GM12891 (cell line): ENCODE measurements at regions not wholly inside any gene's neighbourhood (a gene's known extent, or its start where the extent isn't known, plus 50 kb on each side); places are given as distances from the start of the nearest gene placed in this dataset.

Experiments used
- DNase-seq: peaks from one replicate; pipeline ENCODE4 v3.0.0; 2011; ENCODE audit warnings: low spot score; ENCODE audit not compliant: insufficient read length
- FAIRE-seq: peaks from 2 replicates; lab custom pipeline; 2011; peaks lifted over from hg19 to GRCh38; lab: Jason Lieb, UNC
- PAX5 ChIP-seq: IDR thresholded peaks from 2 replicates; pipeline ENCODE4 v1.6.1; 2011; ENCODE audit warnings: low read length, moderate library complexity, mild to moderate bottlenecking; ENCODE audit not compliant: insufficient read depth, severe bottlenecking
- POLR2A ChIP-seq: IDR thresholded peaks from 2 replicates; pipeline ENCODE4 v1.6.1; 2011; ENCODE audit warnings: low read depth, low read length, control low read depth
- POLR2AphosphoS5 ChIP-seq: IDR thresholded peaks from 2 replicates; pipeline ENCODE4 v1.6.1; 2011; ENCODE audit warnings: low read depth, low read length, control low read depth
- POU2F2 ChIP-seq: IDR thresholded peaks from 2 replicates; pipeline ENCODE4 v1.6.1; 2011; ENCODE audit warnings: low read depth, mild to moderate bottlenecking, control low read depth, low read length, moderate library complexity
- SPI1 ChIP-seq: IDR thresholded peaks from 2 replicates; pipeline ENCODE4 v1.6.1; 2011; ENCODE audit warnings: low read depth, low read length, control low read depth
- TAF1 ChIP-seq: IDR thresholded peaks from 2 replicates; pipeline ENCODE4 v1.6.1; 2011; ENCODE audit warnings: low read depth, low read length, control low read depth

DNA sequence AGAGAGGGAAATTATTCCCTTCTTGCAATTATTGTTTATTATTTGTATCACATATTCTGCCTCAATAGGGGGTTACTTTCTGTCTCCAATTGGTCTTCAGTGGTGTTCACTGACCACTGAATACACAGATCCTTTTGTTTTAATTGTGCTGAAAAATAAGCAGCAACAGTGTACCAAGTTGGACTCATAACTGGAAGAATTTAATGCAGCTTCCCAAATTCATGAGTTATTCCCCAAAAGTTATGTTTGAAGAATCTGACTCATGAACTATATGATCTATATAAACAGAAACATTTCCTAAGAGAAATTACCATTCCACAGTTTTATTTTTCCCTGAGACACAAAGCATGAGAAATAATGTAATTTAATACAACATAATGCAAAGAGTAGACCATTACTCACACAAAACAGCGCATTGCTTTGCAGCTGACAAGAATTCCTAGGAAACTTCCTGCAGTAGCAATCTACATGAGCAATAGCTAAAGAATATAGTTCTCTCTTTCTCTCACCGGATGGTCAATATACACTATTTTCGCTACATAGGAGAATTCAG, 479.2 kb downstream of the HTR7 start:
- TF ChIP-seq POLR2A (no peak), POU2F2 (no peak), TAF1 (no peak), POLR2AphosphoS5 (no peak), PAX5 (no peak), SPI1 (no peak)
- DNase-seq (no peak), FAIRE-seq (no peak)

DNA sequence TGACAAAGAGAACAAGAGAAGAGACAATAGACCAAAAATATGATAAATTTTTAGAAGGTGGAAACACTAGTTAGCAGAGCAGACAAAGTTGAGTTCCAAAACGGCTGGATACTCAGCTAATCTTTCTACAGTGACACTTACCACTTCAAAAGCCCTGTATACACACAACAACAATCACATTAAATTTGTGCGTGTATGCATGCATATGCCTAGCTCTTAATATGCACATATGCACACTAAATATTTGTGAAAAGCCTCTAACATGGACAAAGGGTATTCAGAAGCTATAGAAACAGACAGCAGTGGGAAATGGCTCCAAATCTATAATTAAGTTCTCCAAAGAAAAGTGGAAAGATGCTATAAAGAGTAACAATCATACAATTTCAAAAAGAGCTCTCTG, 476.4 kb downstream of the HTR7 start:
- FAIRE-seq (no peak), DNase-seq (no peak)
- TF ChIP-seq POU2F2 (no peak), POLR2A (no peak), PAX5 (no peak), TAF1 (no peak), POLR2AphosphoS5 (no peak), SPI1 (no peak)

DNA sequence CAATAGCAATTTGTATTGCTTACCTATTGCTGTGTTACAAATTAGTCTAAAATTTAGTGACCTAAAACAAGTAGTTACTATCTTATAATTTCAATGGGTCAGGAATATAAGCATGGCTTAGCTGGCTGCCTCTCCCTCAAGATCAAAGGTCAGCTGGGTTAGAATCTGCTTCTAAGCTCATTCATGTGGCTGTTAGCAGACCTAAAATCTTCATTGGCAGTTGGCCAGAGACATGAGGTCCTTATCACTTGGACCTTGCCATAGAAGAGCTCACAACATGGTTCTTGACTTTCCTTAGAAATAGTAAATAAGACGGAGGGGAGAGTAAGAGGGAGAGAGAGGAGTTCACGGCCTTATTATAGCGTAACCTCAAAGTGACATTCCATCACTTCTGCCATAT, 468.0 kb downstream of the HTR7 start:
- TF ChIP-seq TAF1 (no peak), POLR2A (no peak), POU2F2 (no peak), SPI1 (no peak), POLR2AphosphoS5 (no peak), PAX5 (no peak)
- FAIRE-seq (no peak), DNase-seq (no peak)

DNA sequence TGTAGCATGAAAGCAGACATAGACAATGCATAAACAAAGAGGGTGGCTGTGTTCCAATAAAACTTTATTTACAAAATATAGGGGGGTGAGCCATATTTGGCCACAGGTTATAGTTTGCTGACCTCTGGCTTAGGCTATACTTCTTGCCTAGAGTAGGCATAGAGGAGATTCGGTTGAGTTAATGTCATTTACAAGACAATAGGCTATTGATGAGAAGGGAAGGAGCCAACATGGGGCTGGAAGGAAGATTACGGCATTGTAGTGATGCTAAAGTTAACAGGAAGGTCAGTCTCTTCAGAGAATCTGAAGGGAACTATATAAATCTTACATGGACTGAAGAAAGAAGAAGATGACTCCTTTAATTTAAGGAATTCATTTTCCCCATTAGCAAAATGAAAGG, 463.5 kb downstream of the HTR7 start:
- DNase-seq (no peak), FAIRE-seq (no peak)
- TF ChIP-seq POLR2AphosphoS5 (no peak), POLR2A (no peak), SPI1 (no peak), POU2F2 (no peak), TAF1 (no peak), PAX5 (no peak)

DNA sequence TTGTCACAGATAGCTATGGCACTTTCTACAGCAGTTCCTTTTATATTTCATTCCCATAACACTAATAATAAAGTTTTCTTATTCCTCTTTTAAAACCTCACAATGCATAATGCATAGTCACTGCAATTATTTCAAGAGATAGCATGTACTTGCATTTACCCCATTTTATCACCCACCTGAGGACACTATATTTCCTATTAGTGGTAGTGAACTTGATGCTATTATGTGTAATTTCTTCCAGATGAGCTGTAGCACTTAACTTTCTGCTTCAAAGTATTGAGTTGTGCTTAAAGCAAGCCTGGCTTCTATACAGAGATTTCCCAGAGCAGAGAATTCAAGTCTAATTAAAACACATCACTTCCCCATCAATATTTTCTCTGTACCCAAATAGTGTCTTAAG, 461.1 kb downstream of the HTR7 start:
- DNase-seq (no peak), FAIRE-seq (no peak)
- no peak for TF ChIP-seq POU2F2
- no peak for TF ChIP-seq SPI1
- no peak for TF ChIP-seq POLR2A
- TF ChIP-seq POLR2AphosphoS5 = no peak
- no peak for TF ChIP-seq PAX5
- no peak for TF ChIP-seq TAF1

DNA sequence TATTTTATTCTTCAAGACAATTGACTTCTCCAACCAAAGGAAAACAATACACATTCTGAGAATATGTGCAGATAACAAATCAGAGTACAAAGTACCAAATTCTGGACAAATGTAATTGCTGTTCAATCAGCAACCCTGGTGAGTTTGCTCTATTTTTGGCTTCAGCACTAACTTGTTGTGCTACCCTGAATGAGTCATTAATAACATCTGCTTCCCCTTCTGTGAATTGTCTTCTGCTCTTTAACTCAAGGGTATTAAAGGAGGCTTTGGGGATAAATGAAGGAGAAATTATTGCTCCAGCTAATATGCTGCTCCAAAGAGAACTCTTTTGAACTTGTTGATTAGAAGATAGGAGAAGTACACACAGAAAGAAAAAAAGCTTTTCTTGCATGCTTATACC, 459.3 kb downstream of the HTR7 start:
- FAIRE-seq (no peak), DNase-seq (no peak)
- no peak for TF ChIP-seq POLR2A
- TF ChIP-seq TAF1 = no peak
- TF ChIP-seq PAX5 = no peak
- TF ChIP-seq POLR2AphosphoS5 = no peak
- no peak for TF ChIP-seq SPI1

DNA sequence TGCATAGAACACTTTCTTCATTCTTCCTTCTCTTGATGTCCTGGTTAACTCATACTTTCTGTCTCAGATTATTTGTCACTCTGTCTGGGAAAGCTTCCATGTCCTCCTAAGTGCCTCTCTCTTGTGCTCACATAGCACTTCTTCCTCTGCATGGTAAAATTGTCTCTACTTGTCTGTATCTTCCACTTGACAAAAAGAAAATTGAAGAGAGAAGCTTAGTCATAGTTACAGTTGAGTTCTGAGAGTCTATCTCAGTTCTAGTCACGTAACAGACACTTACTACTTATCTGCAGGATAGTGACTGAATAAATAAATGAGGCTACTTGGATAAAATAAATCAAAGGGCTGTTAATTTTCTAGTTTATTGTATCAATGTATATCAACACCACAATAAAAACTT, 458.1 kb downstream of the HTR7 start:
- TF ChIP-seq PAX5 (no peak), SPI1 (no peak), TAF1 (no peak), POU2F2 (no peak), POLR2A (no peak), POLR2AphosphoS5 (no peak)
- no peak for FAIRE-seq
- no peak for DNase-seq

DNA sequence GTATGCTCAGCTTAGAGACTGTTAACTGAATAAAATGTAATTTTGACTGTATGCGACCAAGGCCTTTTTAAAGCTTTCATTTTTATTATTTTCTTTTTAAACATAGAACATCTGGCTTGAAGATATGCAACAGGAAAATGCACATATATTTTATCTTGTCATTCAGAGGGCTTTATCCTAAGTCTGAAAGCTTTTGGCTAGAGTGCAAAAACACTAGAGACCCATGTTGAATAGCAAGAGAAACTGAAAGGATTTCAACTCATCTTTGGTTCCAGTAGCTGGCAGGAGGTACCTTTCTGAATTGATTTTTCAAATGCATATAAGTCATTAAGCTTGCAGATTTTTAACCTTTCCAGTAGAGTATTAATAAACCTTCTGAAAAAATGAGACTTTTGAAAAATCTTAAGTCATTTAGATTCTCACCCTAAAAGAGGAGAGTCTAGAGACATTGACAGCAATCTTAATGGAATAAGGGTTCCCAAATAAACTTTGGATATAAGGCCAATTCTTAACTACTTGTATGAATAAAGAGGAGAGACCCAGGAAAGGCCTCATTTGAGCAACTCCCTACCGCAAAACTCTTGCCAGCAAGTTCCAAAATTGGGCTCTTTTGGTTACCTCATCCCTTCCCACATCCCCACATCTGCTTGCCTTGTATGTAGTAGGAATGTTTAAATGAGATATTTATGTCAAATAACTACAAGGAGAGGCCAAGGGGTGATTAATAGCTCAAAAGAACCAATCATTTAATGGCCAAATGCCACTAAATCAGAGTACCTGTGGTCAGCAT, 454.4 kb downstream of the HTR7 start:
- TF ChIP-seq SPI1 (no peak), POLR2AphosphoS5 (no peak), POLR2A (no peak), PAX5 (no peak), POU2F2 (no peak), TAF1 (no peak)
- FAIRE-seq = no peak
- no peak for DNase-seq

DNA sequence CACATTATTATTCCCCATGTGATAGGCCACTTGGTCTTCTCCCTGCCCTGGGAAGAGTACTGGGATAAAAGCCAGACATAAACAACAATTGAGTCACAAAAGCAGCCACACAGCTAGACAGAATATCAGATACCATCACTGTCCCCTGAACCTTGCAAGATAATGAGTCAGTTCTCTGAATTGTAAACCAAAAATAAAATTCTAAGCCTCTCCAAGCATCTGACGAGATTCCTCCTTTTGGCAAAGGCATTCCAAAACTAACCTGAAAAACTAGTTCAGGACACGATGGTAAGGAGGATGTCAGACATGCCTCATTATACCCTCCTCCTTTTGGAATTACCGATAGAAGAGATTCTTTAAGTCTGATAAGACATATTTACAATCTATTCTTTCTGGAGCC, 450.7 kb downstream of the HTR7 start:
- TF ChIP-seq POLR2AphosphoS5 (no peak), SPI1 (no peak), TAF1 (no peak), POLR2A (no peak), PAX5 (no peak), POU2F2 (no peak)
- no peak for DNase-seq
- FAIRE-seq = no peak

DNA sequence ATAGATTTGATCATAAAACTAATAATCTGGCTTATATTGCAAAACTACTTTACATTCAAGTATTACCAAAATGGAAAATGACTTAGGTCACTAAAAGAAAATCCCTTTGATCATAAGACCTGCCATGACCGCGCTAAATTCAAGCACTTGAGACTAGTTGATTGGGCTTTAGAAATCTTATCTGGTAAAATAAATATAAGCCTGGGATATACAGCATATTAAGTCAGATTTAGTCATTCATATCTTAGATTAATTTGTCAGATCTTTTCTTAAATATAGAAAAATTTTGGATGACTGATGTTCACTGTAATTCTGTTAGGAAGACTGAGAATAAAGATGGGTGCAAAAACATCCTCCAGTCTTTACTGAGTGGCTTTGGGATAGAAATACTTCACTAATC, 450.0 kb downstream of the HTR7 start:
- TF ChIP-seq POU2F2 = no peak
- TF ChIP-seq TAF1 = no peak
- TF ChIP-seq PAX5 = no peak
- DNase-seq = no peak
- no peak for FAIRE-seq
